Left colon (tissue), 2 donors: ENCODE measurements at regions not wholly inside any gene's neighbourhood (a gene's known extent, or its start where the extent isn't known, plus 50 kb on each side); places are given as distances from the start of the nearest gene placed in this dataset.

ENCODE experiments used
- ATAC-seq: fragments of 200-7000 bp; cut with Tn5 transposase; one replicate; pipeline ENCODE4 v1.9.1; 2020; ENCODE audit warnings: mild to moderate bottlenecking, moderate library complexity
- DNase-seq, 2 donors: peaks; one replicate each; pipeline ENCODE4 v3.0.0-alpha.2; 2020
- intact Hi-C, 2 donors: fragments of 100-400 bp; cut with DNase I in 1 of 2; cut with micrococcal nuclease in 1 of 2; formaldehyde crosslinking; loops; one replicate each; pipeline versions ENCODE4 v1.11.2 to v1.14.0; 2022; cut with DNase I, micrococcal nuclease
- donor health status: DM: no; HTN: no; CAD: no.
- donor health status: DM: yes; HTN: yes; CAD: no.

DNA sequence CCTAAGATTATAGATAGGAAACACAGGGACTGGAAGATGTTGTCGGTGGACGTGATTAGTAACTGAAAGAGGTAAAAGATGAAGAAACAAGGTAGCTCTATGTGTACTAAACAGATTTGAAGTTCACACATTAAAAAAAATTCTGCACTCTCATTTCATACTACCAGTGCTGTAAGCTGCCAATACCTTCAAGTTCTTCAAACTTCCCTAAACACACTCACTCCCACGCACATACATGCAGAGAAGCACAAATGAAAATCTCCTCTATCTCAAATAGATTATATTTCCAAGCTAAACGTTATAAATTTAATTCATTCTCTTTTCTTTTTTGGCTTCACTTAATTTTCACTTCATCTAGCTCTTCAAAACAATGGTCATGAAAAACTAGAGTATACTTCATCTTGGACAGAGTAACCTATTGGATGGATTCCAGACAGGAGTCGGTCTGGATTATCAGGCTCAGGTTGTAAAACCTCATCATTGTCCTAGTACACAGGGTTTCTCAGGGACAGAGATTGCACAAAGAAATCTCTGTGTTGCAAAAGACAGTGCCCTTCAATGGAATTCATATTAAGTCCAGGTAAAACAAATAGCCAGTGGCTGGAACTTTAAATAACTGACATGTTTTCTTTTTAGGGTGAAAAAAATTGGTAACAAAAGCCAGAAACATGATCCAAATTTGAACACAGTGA is 408.1 kb upstream of the ZNF385D start:
- DNase-seq = no peak
- intact Hi-C loops = no loop called here
- peak; percentile 76 for ATAC-seq

DNA sequence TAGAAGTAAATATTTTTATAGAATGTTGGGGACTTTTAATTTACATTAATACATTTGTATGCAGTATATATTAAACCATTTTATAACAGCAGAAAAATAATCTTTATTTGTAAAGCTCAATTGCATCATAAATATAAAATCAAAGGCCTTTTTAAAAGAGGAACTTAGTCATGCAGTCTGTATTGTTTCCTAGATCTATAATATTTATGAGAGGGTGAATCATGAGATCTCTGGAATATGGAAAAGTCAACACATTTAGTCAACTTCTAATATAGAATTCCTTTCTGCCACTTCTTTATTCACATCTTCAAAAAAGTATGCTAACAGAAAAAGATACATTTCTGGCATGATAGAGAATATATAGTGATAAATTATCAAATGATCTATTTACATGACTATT is 410.3 kb upstream of the ZNF385D start:
- DNase-seq = no peak
- ATAC-seq = no peak
- intact Hi-C loops = no loop called here

DNA sequence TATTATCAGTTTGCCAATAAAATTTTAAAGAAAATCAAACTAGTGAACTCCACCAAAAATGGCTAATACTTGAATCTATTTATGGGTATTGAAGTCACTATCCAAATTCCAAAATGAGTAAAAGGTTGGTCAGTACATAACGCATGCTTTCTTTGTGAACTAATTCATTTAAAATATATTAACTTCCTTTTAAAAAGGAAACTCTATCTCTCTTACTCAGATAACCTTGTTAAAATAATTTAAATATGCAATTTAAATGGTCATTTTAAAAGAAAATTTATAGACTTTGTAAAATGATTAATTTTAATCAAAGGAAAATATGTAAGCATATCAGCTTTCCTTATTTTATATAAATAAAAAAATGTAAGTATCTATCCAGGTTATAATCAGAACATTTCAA is 419.4 kb upstream of the ZNF385D start:
- ATAC-seq (no peak), DNase-seq (no peak)
- intact Hi-C loops = no loop called here

DNA sequence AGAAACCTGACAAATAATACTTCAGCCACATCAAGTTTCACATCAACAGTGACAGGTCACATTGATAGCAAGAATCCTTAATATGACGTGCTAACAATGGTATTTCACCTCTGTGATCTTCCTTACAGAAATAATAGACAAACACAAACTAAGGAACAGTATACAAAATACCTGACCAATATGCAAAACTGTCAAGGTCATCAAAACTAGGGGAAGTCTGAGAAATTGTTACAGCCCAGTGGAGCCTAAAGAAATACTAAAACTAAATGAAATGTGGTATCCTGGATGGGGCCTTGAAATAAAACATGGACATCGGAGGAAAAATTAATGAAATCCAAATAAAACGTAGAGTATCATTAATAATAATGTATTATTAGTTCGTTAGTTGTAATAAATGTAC is 422.0 kb upstream of the ZNF385D start:
- ATAC-seq (no peak), DNase-seq (no peak)
- intact Hi-C loops = no loop called here

GRCh38 chr3:22175947-22176346 is 424.9 kb upstream of the ZNF385D start:
- ATAC-seq = no peak
- DNase-seq = no peak
- intact Hi-C loops = no loop called here

- intact Hi-C loops = no loop called here
- ATAC-seq = no peak
Measured at GRCh38 chr3:22176911-22177310, 425.9 kb upstream of the ZNF385D start.

GRCh38 chr3:22189616-22190015 is 438.6 kb upstream of the ZNF385D start:
- DNase-seq (no peak), ATAC-seq (no peak)
- intact Hi-C loops = no loop called here

More at GRCh38 chr3:22176911-22177310, 425.9 kb upstream of the ZNF385D start:
- no peak for DNase-seq

DNA sequence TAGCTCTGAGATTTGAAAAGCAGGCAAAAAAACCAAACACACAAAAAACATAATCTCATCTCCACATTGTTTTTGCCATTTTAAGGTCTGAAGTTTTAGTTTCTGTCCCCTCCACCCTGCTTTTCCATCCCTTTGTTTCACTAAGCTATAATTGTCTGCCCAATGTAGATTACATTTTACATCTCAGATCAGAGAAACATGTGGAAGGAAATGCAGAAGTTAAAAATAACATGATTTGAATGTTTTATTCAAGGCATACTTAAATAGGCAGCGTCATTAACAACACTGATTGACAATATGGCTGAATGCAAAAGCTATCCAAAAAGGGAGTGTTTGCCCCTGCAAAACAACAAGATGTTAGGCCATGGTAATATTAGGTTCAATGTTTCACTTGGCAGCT is 448.1 kb upstream of the ZNF385D start:
- intact Hi-C loops = no loop called here
- DNase-seq (no peak), ATAC-seq (no peak)

DNA sequence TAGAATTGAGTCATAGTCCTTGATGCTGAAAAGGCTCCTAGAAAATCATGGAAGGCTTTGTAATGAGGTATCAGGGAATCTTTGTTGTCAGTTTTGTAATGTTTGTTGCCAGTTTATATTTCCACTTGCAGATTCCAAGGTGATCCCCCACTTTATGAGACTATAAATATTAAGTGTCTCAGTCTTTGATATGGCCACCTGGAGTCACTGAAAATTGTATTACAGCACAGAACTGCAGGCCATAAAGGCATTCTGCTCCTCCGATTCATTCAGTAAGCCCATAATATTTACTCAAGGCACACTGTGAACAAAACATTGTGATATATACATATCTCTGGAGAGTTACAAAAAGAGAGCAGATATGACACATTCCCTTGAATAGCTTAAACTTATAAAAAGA is 457.8 kb upstream of the ZNF385D start:
- intact Hi-C loops = no loop called here
- no peak for ATAC-seq

GRCh38 chr3:22209578-22209977 is 458.6 kb upstream of the ZNF385D start:
- ATAC-seq (no peak), DNase-seq (no peak)
- intact Hi-C loops = no loop called here

More for the DNA sequence above, 457.8 kb upstream of the ZNF385D start:
- DNase-seq = no peak

DNA sequence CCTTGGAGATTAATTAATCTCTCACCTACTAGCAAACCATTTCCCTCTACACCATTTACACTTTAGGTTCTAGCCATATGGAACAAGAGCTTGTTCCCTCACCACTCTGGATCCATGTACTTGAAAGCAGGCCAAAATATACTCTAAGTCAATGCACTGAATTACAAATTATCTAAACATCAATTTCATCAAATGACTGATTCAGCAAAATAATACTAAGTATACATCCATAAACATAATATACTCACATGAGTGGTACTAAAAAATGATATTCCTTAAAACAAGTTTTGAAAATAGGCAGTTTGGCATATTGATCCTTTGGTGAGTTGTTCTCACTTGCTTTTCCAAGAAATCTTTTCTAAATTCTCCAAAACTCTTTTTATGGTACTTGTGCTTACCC is 459.7 kb upstream of the ZNF385D start:
- ATAC-seq (no peak), DNase-seq (no peak)
- intact Hi-C loops = no loop called here

- DNase-seq (no peak), ATAC-seq (no peak)
- intact Hi-C loops = no loop called here
Measured at GRCh38 chr3:22216601-22217000, 465.6 kb upstream of the ZNF385D start.

GRCh38 chr3:22225161-22225560 is 474.2 kb upstream of the ZNF385D start:
- ATAC-seq (no peak), DNase-seq (no peak)
- intact Hi-C loops = no loop called here

DNA sequence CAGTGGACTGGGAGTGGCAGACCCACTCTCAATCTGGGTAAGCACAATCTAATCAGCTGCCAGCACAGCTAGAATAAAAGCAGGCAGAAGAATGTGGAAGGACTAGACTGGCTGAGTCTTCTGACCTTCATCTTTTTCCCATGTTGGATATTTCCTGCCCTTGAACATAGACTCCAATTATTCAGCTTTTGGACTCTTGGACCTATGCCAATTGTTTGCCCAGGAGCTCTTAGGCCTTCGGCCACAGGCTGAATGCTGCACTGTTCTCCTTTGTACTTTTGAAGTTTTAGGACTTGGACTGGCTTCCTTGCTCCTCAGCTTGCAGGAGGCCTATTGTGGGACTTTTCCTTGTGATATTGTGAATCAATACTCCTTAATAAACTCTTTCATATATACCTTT is 477.7 kb upstream of the ZNF385D start:
- ATAC-seq (no peak), DNase-seq (no peak)
- intact Hi-C loops = no loop called here

DNA sequence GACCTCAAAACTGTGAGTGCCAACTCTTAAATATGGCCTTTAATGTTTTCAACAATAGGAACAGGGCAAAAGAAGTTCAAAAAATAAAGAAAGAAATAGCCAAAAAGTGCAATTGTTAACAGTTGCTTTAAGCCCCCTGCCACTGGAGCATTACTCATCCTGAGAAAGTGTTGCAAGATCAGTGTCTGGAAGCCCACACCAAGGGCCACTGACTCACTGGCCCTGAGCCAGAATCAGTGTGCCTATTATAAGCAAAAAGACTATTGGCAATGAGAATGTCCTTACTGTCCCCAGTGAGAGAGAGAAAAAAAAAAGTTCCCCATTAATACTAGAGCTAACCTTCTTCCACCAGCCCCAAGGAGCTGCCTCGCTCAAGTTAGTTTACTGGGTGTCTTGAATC is 480.1 kb upstream of the ZNF385D start:
- DNase-seq (no peak), ATAC-seq (no peak)
- intact Hi-C loops = no loop called here

DNA sequence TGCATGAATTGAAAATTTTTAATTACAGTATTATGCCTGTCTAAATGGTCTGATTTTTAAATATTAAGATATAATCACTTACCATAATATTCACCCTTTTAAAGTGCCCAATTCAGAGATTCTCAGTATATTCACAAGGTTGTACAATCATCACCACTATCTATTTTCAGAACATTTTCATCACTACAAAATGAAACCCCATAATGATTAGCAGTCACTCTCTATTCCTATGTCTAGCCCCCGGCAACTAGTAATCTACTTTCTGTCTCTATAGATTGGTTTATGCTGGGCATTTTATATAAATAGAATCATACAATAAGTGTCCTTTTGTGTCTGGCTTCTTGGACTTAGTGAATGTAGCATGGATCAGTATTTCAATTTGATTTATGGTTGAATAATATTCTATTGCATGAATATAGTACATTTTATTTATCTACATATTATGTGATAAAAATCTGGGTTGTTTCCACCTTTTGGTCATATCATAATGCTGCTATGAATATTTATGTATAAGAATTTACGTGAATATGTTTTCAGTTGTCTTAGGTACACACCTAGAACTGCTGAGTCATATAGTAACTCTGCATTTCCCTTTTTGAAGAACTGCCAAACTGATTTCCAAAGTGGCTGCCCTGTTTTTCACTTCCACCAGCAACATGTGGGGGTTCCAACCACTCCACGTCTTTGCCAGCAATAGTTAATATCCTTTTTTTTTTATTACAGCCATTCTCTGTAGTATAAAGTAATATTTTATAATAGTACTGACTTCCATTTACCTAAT is 485.7 kb upstream of the ZNF385D start:
- no peak for DNase-seq
- no peak for ATAC-seq
- intact Hi-C loops = no loop called here

- DNase-seq = no peak
- ATAC-seq = no peak
- intact Hi-C loops = no loop called here
Measured at GRCh38 chr3:22239011-22239410, 488.0 kb upstream of the ZNF385D start.

- intact Hi-C loops = no loop called here
- no peak for DNase-seq
- no peak for ATAC-seq
Measured at GRCh38 chr3:22241110-22241509, 490.1 kb upstream of the ZNF385D start.

- intact Hi-C loops = no loop called here
- ATAC-seq = no peak
- no peak for DNase-seq
Measured at GRCh38 chr3:22244761-22245521, 493.9 kb upstream of the ZNF385D start.
